PC-3 (cell line): ENCODE measurements at regions not wholly inside any gene's neighbourhood (a gene's known extent, or its start where the extent isn't known, plus 50 kb on each side); places are given as distances from the start of the nearest gene placed in this dataset.

Source experiments
- ATAC-seq: fragments of 200-7000 bp; cut with Tn5 transposase; 2 replicates; pipeline ENCODE4 v1.9.1; 2020; ENCODE audit warnings: mild to moderate bottlenecking, moderate library complexity
- BruUV-seq: library from RNA; stranded (reverse); fragments of 400-500 nt; replicated peaks from 2 replicates; lab custom pipeline; 2021; lab: Mats Ljungman, UMichigan
- CTCF ChIA-PET: fragments of 300-600 bp; sonication (Branson Sonifier 250); formaldehyde crosslinking; loops from one replicate; lab custom pipeline; 2022; ENCODE audit warnings: antibody characterized with exemption; lab: Charles Lee
- POLR2A ChIA-PET: fragments of 300-600 bp; sonication (Branson Sonifier 250); formaldehyde crosslinking; loops from one replicate; lab custom pipeline; 2022; ENCODE audit warnings: antibody characterized with exemption; ENCODE audit not compliant: unreplicated experiment; lab: Charles Lee
- DNase-seq: peaks from one replicate; pipeline ENCODE4 v3.0.0-alpha.2; 2015
- H2AFZ ChIP-seq: fragments of 300-600 bp; sonication (generic); 2 replicates; pipeline ENCODE4 v1.6.0; 2016; ENCODE audit warnings: antibody characterized with exemption, low read length
- H3F3A ChIP-seq: fragments of 300-600 bp; sonication (generic); one replicate; pipeline ENCODE4 v1.6.0; 2017; ENCODE audit warnings: antibody characterized with exemption, low read length, control low read depth, mild to moderate bottlenecking; ENCODE audit not compliant: unreplicated experiment
- H3K27ac ChIP-seq: fragments of 300-600 bp; sonication (generic); 2 replicates; pipeline ENCODE4 v1.5.1; 2016; ENCODE audit warnings: mild to moderate bottlenecking, low read length
- H3K27me3 ChIP-seq: fragments of 300-600 bp; sonication (generic); 2 replicates; pipeline ENCODE4 v1.6.1; 2016; ENCODE audit warnings: low read length, mixed read lengths
- H3K36me3 ChIP-seq: fragments of 300-600 bp; sonication (generic); 2 replicates; pipeline ENCODE4 v1.6.1; 2016; ENCODE audit warnings: low read depth, mixed run types, low read length, mixed read lengths
- H3K4me1 ChIP-seq: fragments of 300-600 bp; sonication (generic); 2 replicates; pipeline ENCODE4 v1.5.1; 2016; ENCODE audit warnings: low read length; ENCODE audit not compliant: insufficient read depth
- H3K4me2 ChIP-seq: fragments of 300-600 bp; sonication (generic); 2 replicates; pipeline ENCODE4 v1.6.0; 2016; ENCODE audit warnings: low read length
- H3K4me3 ChIP-seq: fragments of 300-600 bp; sonication (generic); 2 replicates; pipeline ENCODE4 v1.5.1; 2016; ENCODE audit warnings: mild to moderate bottlenecking, low read length, mixed read lengths
- H3K79me2 ChIP-seq: fragments of 300-600 bp; sonication (generic); 2 replicates; pipeline ENCODE4 v1.6.1; 2017; ENCODE audit warnings: low read length, mixed read lengths
- H3K9ac ChIP-seq: fragments of 300-600 bp; sonication (generic); 2 replicates; pipeline ENCODE4 v1.6.0; 2016; ENCODE audit warnings: mild to moderate bottlenecking, low read length
- H3K9me2 ChIP-seq: fragments of 300-600 bp; sonication (generic); replicated peaks from 2 replicates; pipeline ENCODE4 v1.6.1; 2016; ENCODE audit warnings: mixed run types, low read length, mixed read lengths
- H3K9me3 ChIP-seq: fragments of 300-600 bp; sonication (generic); 2 replicates; pipeline ENCODE4 v1.6.1; 2016; ENCODE audit warnings: low read length, mixed read lengths
- H4K20me1 ChIP-seq: fragments of 300-600 bp; sonication (generic); 2 replicates; pipeline ENCODE4 v1.6.1; 2016; ENCODE audit warnings: low read length, mixed read lengths
- EZH2 ChIP-seq: fragments of 300-600 bp; sonication (generic); IDR thresholded peaks from one replicate; pipeline ENCODE4 v1.6.1; 2017; ENCODE audit warnings: antibody characterized with exemption, mild to moderate bottlenecking, low read length; ENCODE audit not compliant: unreplicated experiment
- EZH2phosphoT487 ChIP-seq: fragments of 300-600 bp; sonication (generic); IDR thresholded peaks from 2 replicates; pipeline ENCODE4 v1.6.1; 2018; ENCODE audit warnings: mild to moderate bottlenecking, antibody characterized with exemption, low read length, borderline replicate concordance
- intact Hi-C: fragments of 100-400 bp; cut with micrococcal nuclease; formaldehyde crosslinking; loops from 2 replicates; pipeline ENCODE4 v1.9.0; 2023
- TF ChIP-seq, protein P1 (sequence below): fragments of 300-600 bp; sonication (generic); conservative IDR thresholded peaks from 2 replicates; pipeline ENCODE4 v1.5.1; 2017; ENCODE audit warnings: antibody characterized with exemption, low read depth, mild to moderate bottlenecking, low read length

DNA sequence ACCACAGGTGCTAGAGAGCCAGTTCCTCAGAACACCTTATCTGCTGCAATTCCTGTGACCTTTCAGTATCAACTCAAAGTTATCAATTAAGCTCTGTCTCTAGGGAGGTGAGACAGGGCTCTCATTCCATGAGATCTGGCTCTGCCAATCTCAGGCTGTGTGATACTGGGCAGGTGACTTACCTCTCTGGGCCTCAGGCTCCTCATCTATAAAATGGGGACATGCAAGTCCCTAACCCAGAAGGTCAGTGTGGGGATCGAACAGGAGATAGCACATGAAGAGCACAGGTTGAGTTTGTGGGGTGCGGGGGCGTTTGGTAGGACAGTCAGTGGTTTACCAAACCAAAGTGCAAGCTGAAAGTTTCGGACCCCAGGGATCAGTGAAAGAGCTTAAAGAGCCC lies 319.3 kb upstream of the CCL2 start:
- intact Hi-C loops, result no loop called here
- POLR2A ChIA-PET, result no interaction called here
- Histone ChIP-seq H3K27ac (no peak overlapping the region), H3K79me2 (no peaks in the 10 kb centered on the region), H3K9ac (no peak overlapping the region), H3K27me3 (no peaks in the 10 kb centered on the region), H3K9me2 (no peaks in the 10 kb centered on the region), H3K9me3 (no peaks in the 10 kb centered on the region), H3F3A (no peaks in the 10 kb centered on the region), H3K36me3 (no peaks in the 10 kb centered on the region), H3K4me1 (no peaks in the 10 kb centered on the region), H2AFZ (no peak overlapping the region), H4K20me1 (no peaks in the 10 kb centered on the region), H3K4me3 (no peak overlapping the region), H3K4me2 (no peak overlapping the region)
- CTCF ChIA-PET, result no interaction called here
- DNase-seq, result no peak
- no peak for TF ChIP-seq EZH2
- TF ChIP-seq, protein P1, sequence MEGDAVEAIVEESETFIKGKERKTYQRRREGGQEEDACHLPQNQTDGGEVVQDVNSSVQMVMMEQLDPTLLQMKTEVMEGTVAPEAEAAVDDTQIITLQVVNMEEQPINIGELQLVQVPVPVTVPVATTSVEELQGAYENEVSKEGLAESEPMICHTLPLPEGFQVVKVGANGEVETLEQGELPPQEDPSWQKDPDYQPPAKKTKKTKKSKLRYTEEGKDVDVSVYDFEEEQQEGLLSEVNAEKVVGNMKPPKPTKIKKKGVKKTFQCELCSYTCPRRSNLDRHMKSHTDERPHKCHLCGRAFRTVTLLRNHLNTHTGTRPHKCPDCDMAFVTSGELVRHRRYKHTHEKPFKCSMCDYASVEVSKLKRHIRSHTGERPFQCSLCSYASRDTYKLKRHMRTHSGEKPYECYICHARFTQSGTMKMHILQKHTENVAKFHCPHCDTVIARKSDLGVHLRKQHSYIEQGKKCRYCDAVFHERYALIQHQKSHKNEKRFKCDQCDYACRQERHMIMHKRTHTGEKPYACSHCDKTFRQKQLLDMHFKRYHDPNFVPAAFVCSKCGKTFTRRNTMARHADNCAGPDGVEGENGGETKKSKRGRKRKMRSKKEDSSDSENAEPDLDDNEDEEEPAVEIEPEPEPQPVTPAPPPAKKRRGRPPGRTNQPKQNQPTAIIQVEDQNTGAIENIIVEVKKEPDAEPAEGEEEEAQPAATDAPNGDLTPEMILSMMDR, result no peak
- TF ChIP-seq EZH2phosphoT487, result no peak
- no peak for ATAC-seq
- BruUV-seq, result no TSS peak

DNA sequence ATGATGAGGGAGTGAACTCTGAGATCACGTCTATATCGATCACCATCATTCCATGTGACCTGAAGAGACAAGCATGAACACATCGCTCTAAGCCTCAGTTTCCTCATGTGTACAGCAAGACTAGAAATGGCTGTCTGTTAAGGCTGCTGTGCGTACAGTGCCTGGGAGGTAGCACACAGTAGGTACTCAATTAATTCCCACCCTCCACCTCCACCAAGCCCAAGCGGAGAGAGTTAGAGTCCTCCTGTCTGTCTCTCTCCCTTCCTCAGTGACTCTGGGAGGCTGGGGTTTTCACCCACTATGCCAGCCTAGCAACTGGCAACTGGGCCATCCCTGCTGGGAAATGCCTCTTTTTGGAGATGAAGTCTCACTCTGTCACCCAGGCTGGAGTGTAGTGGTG lies 318.3 kb upstream of the CCL2 start:
- intact Hi-C loops, result no loop called here
- Histone ChIP-seq H3K4me1 (no peaks in the 10 kb centered on the region), H4K20me1 (no peaks in the 10 kb centered on the region), H3K79me2 (no peaks in the 10 kb centered on the region), H3K27ac (no peak overlapping the region), H3K4me2 (no peak overlapping the region), H3K36me3 (no peaks in the 10 kb centered on the region), H2AFZ (no peak overlapping the region), H3K9me2 (no peaks in the 10 kb centered on the region), H3F3A (no peaks in the 10 kb centered on the region), H3K4me3 (no peak overlapping the region), H3K9ac (no peak overlapping the region), H3K9me3 (no peaks in the 10 kb centered on the region), H3K27me3 (no peaks in the 10 kb centered on the region)
- TF ChIP-seq, protein P1, result no peak
- no peak for TF ChIP-seq EZH2
- TF ChIP-seq EZH2phosphoT487, result no peak
- POLR2A ChIA-PET, result no interaction called here
- no TSS peak for BruUV-seq
- no peak for DNase-seq
- no peak for ATAC-seq
- CTCF ChIA-PET, result no interaction called here

DNA sequence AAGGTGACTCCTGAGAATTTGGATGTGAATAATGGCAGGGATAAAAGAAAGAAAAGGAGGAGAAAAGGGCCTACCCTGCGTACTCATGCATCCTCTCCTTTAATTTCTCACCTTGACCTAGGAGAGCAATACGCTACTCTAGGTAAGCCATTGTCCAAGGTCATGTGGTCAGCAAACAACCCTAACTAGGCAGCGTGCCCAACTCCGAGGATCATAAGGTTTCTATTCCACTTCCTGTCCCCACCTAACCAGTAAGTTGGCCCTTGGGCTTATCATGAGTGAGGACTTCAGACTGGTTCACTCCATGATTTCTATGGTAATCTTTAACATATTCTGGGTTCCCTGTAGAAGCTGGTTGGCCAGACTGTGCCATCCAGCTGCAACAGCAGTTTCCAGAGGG lies 315.1 kb upstream of the CCL2 start:
- ATAC-seq (no peak), DNase-seq (no peak)
- no peak overlapping the region for H3K4me3 ChIP-seq
- H3K79me2 ChIP-seq, result no peaks in the 10 kb centered on the region
- TF ChIP-seq EZH2phosphoT487 (no peak), EZH2 (no peak)
- TF ChIP-seq, protein P1, result no peak
- no peak overlapping the region for H3K9ac ChIP-seq
- H3K4me1 ChIP-seq, result no peaks in the 10 kb centered on the region
- H3K27ac ChIP-seq, result no peak overlapping the region
- no peaks in the 10 kb centered on the region for H3F3A ChIP-seq
- POLR2A ChIA-PET, result no interaction called here
- H3K36me3 ChIP-seq, result no peaks in the 10 kb centered on the region
- intact Hi-C loops, result no loop called here
- H3K9me3 ChIP-seq, result no peaks in the 10 kb centered on the region
- H3K27me3 ChIP-seq, result no peaks in the 10 kb centered on the region
- no peak overlapping the region for H2AFZ ChIP-seq
- no peaks in the 10 kb centered on the region for H3K9me2 ChIP-seq
- CTCF ChIA-PET, result no interaction called here
- no TSS peak for BruUV-seq
- no peaks in the 10 kb centered on the region for H4K20me1 ChIP-seq
- H3K4me2 ChIP-seq, result no peak overlapping the region
